MM.1S (cell line): ENCODE measurements at regions not wholly inside any gene's neighbourhood (a gene's known extent, or its start where the extent isn't known, plus 50 kb on each side); places are given as distances from the start of the nearest gene placed in this dataset.

Experiments used
- CTCF ChIP-seq: fragments of 300-600 bp; sonication (generic); IDR thresholded peaks from 2 replicates; pipeline ENCODE4 v1.5.1; 2016; ENCODE audit warnings: antibody characterized with exemption, low read length, mixed read lengths
- EZH2 ChIP-seq: fragments of 300-600 bp; sonication (generic); optimal IDR thresholded peaks from 2 replicates; pipeline ENCODE3; 2017; ENCODE audit warnings: low read depth, mild to moderate bottlenecking, antibody characterized with exemption, low read length, mixed read lengths

GRCh38 chr3:181915551-181915950 lies 203.8 kb downstream of the SOX2 start:
- no peak for TF ChIP-seq CTCF
- TF ChIP-seq EZH2, result no peak
